ENCODE measurements at regions not wholly inside any gene's neighbourhood (a gene's known extent, or its start where the extent isn't known, plus 50 kb on each side); places are given as distances from the start of the nearest gene placed in this dataset.

DNA sequence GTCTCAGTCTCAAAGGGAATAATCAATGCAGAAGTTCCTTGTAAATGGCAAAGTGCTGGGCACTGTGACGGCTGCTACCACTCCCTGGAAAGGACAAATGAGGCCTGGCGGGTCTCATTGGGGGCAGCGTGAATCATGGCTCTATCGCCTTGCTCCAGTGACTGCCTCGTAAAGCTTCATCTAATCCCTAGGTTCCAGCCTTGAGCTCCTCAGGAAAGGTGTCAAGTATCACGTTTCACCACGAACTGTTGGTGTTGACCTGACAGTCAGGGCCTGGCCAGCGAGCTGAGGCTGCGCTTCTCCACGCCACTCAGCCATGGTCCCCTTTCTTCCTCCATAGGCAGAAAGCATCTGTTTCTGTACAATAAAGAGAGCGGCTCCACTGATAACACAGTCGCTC lies 126.7 kb upstream of the ZNF32 start:
- TF ChIP-seq TOX (CRISPR knock-in tag; IDR thresholded peaks at IDR 0.05; ENCODE audit: borderline replicate concordance): no peak
- no peak for ATAC-seq

DNA sequence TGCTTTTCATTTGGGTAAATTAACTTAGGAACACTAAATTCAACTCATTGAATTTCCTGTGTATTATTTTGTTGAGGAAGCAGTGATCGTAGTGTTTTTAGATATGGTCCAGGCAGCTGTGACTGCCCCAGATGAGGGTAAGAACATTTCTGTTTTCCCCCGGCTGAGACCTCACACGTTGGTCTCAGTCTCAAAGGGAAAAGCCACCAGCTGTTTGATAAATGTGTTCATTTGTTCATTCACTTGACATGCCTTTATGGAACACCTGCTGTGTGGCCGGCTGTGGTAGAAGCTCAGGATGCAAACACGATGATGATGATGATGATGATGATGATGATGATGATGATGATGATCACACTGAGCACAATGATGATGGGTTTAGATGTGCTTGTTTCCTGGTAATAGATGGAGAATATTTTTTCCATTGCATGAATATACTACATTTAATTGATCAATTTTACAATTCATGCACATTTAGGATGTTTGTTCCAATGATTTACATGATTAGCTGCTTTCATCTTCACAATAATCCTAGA lies 125.6 kb upstream of the ZNF32 start:
- no peak for TF ChIP-seq ZNF8 (CRISPR knock-in tag; IDR thresholded peaks at IDR 0.05)
- TF ChIP-seq ZNF70 (CRISPR knock-in tag; IDR thresholded peaks at IDR 0.05): no peak
- no peak for TF ChIP-seq BACH2 (CRISPR knock-in tag; IDR thresholded peaks at IDR 0.05; ENCODE audit: borderline replicate concordance)
- no peak for TF ChIP-seq ZC3H10 (CRISPR knock-in tag; IDR thresholded peaks at IDR 0.05)
- TF ChIP-seq, protein P1, sequence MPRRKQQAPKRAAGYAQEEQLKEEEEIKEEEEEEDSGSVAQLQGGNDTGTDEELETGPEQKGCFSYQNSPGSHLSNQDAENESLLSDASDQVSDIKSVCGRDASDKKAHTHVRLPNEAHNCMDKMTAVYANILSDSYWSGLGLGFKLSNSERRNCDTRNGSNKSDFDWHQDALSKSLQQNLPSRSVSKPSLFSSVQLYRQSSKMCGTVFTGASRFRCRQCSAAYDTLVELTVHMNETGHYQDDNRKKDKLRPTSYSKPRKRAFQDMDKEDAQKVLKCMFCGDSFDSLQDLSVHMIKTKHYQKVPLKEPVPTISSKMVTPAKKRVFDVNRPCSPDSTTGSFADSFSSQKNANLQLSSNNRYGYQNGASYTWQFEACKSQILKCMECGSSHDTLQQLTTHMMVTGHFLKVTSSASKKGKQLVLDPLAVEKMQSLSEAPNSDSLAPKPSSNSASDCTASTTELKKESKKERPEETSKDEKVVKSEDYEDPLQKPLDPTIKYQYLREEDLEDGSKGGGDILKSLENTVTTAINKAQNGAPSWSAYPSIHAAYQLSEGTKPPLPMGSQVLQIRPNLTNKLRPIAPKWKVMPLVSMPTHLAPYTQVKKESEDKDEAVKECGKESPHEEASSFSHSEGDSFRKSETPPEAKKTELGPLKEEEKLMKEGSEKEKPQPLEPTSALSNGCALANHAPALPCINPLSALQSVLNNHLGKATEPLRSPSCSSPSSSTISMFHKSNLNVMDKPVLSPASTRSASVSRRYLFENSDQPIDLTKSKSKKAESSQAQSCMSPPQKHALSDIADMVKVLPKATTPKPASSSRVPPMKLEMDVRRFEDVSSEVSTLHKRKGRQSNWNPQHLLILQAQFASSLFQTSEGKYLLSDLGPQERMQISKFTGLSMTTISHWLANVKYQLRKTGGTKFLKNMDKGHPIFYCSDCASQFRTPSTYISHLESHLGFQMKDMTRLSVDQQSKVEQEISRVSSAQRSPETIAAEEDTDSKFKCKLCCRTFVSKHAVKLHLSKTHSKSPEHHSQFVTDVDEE (CRISPR knock-in tag; IDR thresholded peaks at IDR 0.05): no peak
- TF ChIP-seq ESRRG (CRISPR knock-in tag; IDR thresholded peaks at IDR 0.05): no peak
- no peak for TF ChIP-seq ZFP3 (CRISPR knock-in tag; IDR thresholded peaks at IDR 0.05)
- TF ChIP-seq, protein P2, sequence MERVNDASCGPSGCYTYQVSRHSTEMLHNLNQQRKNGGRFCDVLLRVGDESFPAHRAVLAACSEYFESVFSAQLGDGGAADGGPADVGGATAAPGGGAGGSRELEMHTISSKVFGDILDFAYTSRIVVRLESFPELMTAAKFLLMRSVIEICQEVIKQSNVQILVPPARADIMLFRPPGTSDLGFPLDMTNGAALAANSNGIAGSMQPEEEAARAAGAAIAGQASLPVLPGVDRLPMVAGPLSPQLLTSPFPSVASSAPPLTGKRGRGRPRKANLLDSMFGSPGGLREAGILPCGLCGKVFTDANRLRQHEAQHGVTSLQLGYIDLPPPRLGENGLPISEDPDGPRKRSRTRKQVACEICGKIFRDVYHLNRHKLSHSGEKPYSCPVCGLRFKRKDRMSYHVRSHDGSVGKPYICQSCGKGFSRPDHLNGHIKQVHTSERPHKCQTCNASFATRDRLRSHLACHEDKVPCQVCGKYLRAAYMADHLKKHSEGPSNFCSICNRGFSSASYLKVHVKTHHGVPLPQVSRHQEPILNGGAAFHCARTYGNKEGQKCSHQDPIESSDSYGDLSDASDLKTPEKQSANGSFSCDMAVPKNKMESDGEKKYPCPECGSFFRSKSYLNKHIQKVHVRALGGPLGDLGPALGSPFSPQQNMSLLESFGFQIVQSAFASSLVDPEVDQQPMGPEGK (CRISPR knock-in tag; IDR thresholded peaks at IDR 0.05; ENCODE audit: borderline replicate concordance): no peak
- TF ChIP-seq SNAI2 (CRISPR knock-in tag; IDR thresholded peaks at IDR 0.05): no peak
- TF ChIP-seq ZFP30 (CRISPR knock-in tag; IDR thresholded peaks at IDR 0.05): no peak
- no peak for TF ChIP-seq RARB (CRISPR knock-in tag; IDR thresholded peaks at IDR 0.05)
- TF ChIP-seq, protein P3, sequence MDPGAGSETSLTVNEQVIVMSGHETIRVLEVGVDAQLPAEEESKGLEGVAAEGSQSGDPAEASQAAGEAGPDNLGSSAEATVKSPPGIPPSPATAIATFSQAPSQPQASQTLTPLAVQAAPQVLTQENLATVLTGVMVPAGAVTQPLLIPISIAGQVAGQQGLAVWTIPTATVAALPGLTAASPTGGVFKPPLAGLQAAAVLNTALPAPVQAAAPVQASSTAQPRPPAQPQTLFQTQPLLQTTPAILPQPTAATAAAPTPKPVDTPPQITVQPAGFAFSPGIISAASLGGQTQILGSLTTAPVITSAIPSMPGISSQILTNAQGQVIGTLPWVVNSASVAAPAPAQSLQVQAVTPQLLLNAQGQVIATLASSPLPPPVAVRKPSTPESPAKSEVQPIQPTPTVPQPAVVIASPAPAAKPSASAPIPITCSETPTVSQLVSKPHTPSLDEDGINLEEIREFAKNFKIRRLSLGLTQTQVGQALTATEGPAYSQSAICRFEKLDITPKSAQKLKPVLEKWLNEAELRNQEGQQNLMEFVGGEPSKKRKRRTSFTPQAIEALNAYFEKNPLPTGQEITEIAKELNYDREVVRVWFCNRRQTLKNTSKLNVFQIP (CRISPR knock-in tag; IDR thresholded peaks at IDR 0.05; ENCODE audit: borderline replicate concordance, low read depth): no peak
- no peak for TF ChIP-seq ARNTL (CRISPR knock-in tag; IDR thresholded peaks at IDR 0.05; ENCODE audit: borderline replicate concordance, low read depth)
- no peak for TF ChIP-seq PPARA (CRISPR knock-in tag; IDR thresholded peaks at IDR 0.05; ENCODE audit: borderline replicate concordance)
- TF ChIP-seq ZNF565 (CRISPR knock-in tag; conservative IDR thresholded peaks at IDR 0.05; ENCODE audit: low read depth): no peak
- TF ChIP-seq GLIS3 (CRISPR knock-in tag; IDR thresholded peaks at IDR 0.05): no peak
- TF ChIP-seq, protein P4, sequence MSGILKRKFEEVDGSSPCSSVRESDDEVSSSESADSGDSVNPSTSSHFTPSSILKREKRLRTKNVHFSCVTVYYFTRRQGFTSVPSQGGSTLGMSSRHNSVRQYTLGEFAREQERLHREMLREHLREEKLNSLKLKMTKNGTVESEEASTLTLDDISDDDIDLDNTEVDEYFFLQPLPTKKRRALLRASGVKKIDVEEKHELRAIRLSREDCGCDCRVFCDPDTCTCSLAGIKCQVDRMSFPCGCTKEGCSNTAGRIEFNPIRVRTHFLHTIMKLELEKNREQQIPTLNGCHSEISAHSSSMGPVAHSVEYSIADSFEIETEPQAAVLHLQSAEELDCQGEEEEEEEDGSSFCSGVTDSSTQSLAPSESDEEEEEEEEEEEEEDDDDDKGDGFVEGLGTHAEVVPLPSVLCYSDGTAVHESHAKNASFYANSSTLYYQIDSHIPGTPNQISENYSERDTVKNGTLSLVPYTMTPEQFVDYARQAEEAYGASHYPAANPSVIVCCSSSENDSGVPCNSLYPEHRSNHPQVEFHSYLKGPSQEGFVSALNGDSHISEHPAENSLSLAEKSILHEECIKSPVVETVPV (CRISPR knock-in tag; IDR thresholded peaks at IDR 0.05): no peak
- TF ChIP-seq ISL1 (CRISPR knock-in tag; IDR thresholded peaks at IDR 0.05): no peak
- TF ChIP-seq, protein P5, sequence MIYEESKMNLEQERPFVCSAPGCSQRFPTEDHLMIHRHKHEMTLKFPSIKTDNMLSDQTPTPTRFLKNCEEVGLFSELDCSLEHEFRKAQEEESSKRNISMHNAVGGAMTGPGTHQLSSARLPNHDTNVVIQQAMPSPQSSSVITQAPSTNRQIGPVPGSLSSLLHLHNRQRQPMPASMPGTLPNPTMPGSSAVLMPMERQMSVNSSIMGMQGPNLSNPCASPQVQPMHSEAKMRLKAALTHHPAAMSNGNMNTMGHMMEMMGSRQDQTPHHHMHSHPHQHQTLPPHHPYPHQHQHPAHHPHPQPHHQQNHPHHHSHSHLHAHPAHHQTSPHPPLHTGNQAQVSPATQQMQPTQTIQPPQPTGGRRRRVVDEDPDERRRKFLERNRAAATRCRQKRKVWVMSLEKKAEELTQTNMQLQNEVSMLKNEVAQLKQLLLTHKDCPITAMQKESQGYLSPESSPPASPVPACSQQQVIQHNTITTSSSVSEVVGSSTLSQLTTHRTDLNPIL (CRISPR knock-in tag; IDR thresholded peaks at IDR 0.05; ENCODE audit: low read depth): no peak
- no peak for TF ChIP-seq TCF4 (CRISPR knock-in tag; IDR thresholded peaks at IDR 0.05; ENCODE audit: borderline replicate concordance)
- ATAC-seq: no peak

DNA sequence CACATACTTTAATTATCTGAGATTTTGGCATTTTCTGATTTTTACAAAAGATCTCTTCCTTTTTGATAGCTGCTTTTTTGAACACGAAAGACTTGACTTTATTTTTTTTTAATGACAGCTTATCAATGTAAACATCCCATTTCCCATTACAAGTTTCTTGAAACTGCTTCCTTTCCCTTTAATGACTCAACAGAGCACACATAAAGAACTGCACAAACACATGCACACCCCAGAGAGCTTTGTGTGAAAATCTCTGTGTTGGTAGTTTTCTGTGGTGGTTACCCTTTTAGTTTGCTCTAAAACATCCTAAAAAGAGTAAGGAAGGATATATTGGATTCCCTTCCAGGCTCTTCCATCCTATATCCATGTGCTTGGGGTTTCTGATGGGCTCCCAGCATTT lies 125.1 kb upstream of the ZNF32 start:
- TF ChIP-seq OSR1 (CRISPR knock-in tag; IDR thresholded peaks at IDR 0.05) (no peak), SNAI2 (CRISPR knock-in tag; IDR thresholded peaks at IDR 0.05) (no peak), ZNF70 (CRISPR knock-in tag; IDR thresholded peaks at IDR 0.05) (no peak), BACH2 (CRISPR knock-in tag; IDR thresholded peaks at IDR 0.05; ENCODE audit: borderline replicate concordance) (no peak), ZFP3 (CRISPR knock-in tag; IDR thresholded peaks at IDR 0.05) (no peak), RARB (CRISPR knock-in tag; IDR thresholded peaks at IDR 0.05) (no peak), ARNTL (CRISPR knock-in tag; IDR thresholded peaks at IDR 0.05; ENCODE audit: borderline replicate concordance, low read depth) (no peak)
- TF ChIP-seq, protein P2 (CRISPR knock-in tag; IDR thresholded peaks at IDR 0.05; ENCODE audit: borderline replicate concordance): no peak
- ATAC-seq: no peak

All from SK-N-SH treated with all-trans-retinoic acid at 6 μM for 48 hours (cell line).